HG03439 (cell line): ENCODE measurements at regions not wholly inside any gene's neighbourhood (a gene's known extent, or its start where the extent isn't known, plus 50 kb on each side); places are given as distances from the start of the nearest gene placed in this dataset.

Experiments
- ATAC-seq: cut with Tn5 transposase; IDR thresholded peaks from one replicate; pipeline ENCODE4 v1.9.1; 2021; ENCODE audit warnings: mild to moderate bottlenecking, moderate library complexity; ENCODE audit not compliant: unreplicated experiment

GRCh38 chr2:129139380-129139779 lies 820.7 kb upstream of the HS6ST1 start:
- no peak for ATAC-seq

- ATAC-seq: no peak
Observed at GRCh38 chr2:129142465-129142864, 823.8 kb upstream of the HS6ST1 start.

GRCh38 chr2:129144082-129144791 lies 825.6 kb upstream of the HS6ST1 start:
- ATAC-seq: no peak

- ATAC-seq: no peak
Observed at GRCh38 chr2:129152514-129152913, 827.0 kb upstream of the RAB6C start.

GRCh38 chr2:129160879-129161278 lies 818.6 kb upstream of the RAB6C start:
- ATAC-seq: no peak

GRCh38 chr2:129164220-129164949 lies 815.1 kb upstream of the RAB6C start:
- ATAC-seq: no peak

- ATAC-seq: no peak
Observed at GRCh38 chr2:129165006-129165405, 814.5 kb upstream of the RAB6C start.

- ATAC-seq: no peak
Observed at GRCh38 chr2:129167456-129167855, 812.0 kb upstream of the RAB6C start.

GRCh38 chr2:129170570-129170969 lies 808.9 kb upstream of the RAB6C start:
- ATAC-seq: no peak

GRCh38 chr2:129174143-129174542 lies 805.3 kb upstream of the RAB6C start:
- no peak for ATAC-seq

- no peak for ATAC-seq
Observed at GRCh38 chr2:129175051-129175450, 804.4 kb upstream of the RAB6C start.

- ATAC-seq: no peak
Observed at GRCh38 chr2:129176375-129176774, 803.1 kb upstream of the RAB6C start.

- ATAC-seq: no peak
Observed at GRCh38 chr2:129178356-129178755, 801.1 kb upstream of the RAB6C start.

GRCh38 chr2:129179199-129179598 lies 800.3 kb upstream of the RAB6C start:
- no peak for ATAC-seq

GRCh38 chr2:129180124-129180716 lies 799.2 kb upstream of the RAB6C start:
- no peak for ATAC-seq

GRCh38 chr2:129181433-129181832 lies 798.0 kb upstream of the RAB6C start:
- no peak for ATAC-seq

- ATAC-seq: no peak
Observed at GRCh38 chr2:129181963-129182362, 797.5 kb upstream of the RAB6C start.

- ATAC-seq: no peak
Observed at GRCh38 chr2:129187343-129187742, 792.1 kb upstream of the RAB6C start.

- no peak for ATAC-seq
Observed at GRCh38 chr2:129188451-129188850, 791.0 kb upstream of the RAB6C start.

- ATAC-seq: no peak
Observed at GRCh38 chr2:129189617-129190319, 789.7 kb upstream of the RAB6C start.

GRCh38 chr2:129190494-129190893 lies 789.0 kb upstream of the RAB6C start:
- no peak for ATAC-seq
